Liver (tissue), 8 donors: ENCODE measurements at regions not wholly inside any gene's neighbourhood (a gene's known extent, or its start where the extent isn't known, plus 50 kb on each side); places are given as distances from the start of the nearest gene placed in this dataset.

Experiments used
- DNase-seq: peaks from one replicate; pipeline ENCODE4 v3.0.0-alpha.2; 2017; ENCODE audit warnings: low spot score
- H3K27ac ChIP-seq, 2 donors: one replicate each; pipeline ENCODE4 v1.7.0; 2013; ENCODE audit warnings: inconsistent platforms in 2 of 2, low read length in 2 of 2, control low read depth in 1 of 2, low read depth in 1 of 2, mild to moderate bottlenecking in 1 of 2
- H3K27me3 ChIP-seq, 4 donors: one replicate each; pipeline versions ENCODE4 v1.6.1 to v1.7.0; 2013; ENCODE audit warnings: low read length in 3 of 4, inconsistent platforms in 1 of 4, mild to moderate bottlenecking in 1 of 4, moderate library complexity in 1 of 4; ENCODE audit not compliant: control insufficient read depth in 4 of 4, insufficient read depth in 4 of 4
- H3K36me3 ChIP-seq, 4 donors: one replicate each; pipeline versions ENCODE4 v1.6.1 to v1.7.0; 2013; ENCODE audit warnings: low read length in 3 of 4, mild to moderate bottlenecking in 3 of 4, low read depth in 1 of 4, moderate library complexity in 1 of 4; ENCODE audit not compliant: control insufficient read depth in 4 of 4, insufficient read depth in 3 of 4
- H3K4me1 ChIP-seq, 4 donors: one replicate each; pipeline versions ENCODE4 v1.6.1 to v1.7.0; 2013; ENCODE audit warnings: low read length in 3 of 4, mild to moderate bottlenecking in 3 of 4, moderate library complexity in 1 of 4; ENCODE audit not compliant: control insufficient read depth in 4 of 4, insufficient read depth in 4 of 4
- H3K4me3 ChIP-seq, 3 donors: one replicate each; pipeline versions ENCODE4 v1.6.1 to v1.7.0; 2013; ENCODE audit warnings: low read length in 3 of 3, control low read depth in 1 of 3, low read depth in 1 of 3, mild to moderate bottlenecking in 1 of 3
- H3K9ac ChIP-seq, 2 donors: one replicate each; pipeline ENCODE4 v1.7.0; 2013; ENCODE audit warnings: low read length in 2 of 2, mild to moderate bottlenecking in 2 of 2, moderate library complexity in 2 of 2, control low read depth in 1 of 2, low read depth in 1 of 2
- H3K9me3 ChIP-seq, 4 donors: one replicate each; pipeline versions ENCODE4 v1.6.1 to v1.7.0; 2013; ENCODE audit warnings: low read length in 3 of 4; ENCODE audit not compliant: control insufficient read depth in 4 of 4
- ATF3 ChIP-seq: IDR thresholded peaks from 2 replicates; pipeline ENCODE4 v1.6.1; 2016; ENCODE audit warnings: antibody characterized with exemption
- CTCF ChIP-seq: fragments of 150-350 bp; IDR thresholded peaks from 2 replicates; pipeline ENCODE4 v1.5.1; 2017; ENCODE audit warnings: improper control_type of control experiment, low read depth, low read length; ENCODE audit not compliant: missing input control
- EGR1 ChIP-seq, 2 donors: IDR thresholded peaks; 2 replicates each; pipeline ENCODE4 v1.6.1; 2016 to 2018; ENCODE audit warnings: antibody characterized with exemption in 2 of 2, low read depth in 2 of 2
- FOXA1 ChIP-seq: IDR thresholded peaks from 2 replicates; pipeline ENCODE4 v1.6.1; 2016; ENCODE audit warnings: antibody characterized with exemption
- FOXA2 ChIP-seq: IDR thresholded peaks from 2 replicates; pipeline ENCODE4 v1.6.1; 2016; ENCODE audit warnings: antibody characterized with exemption
- GABPA ChIP-seq, 2 donors: IDR thresholded peaks in 1 of 2; conservative IDR thresholded peaks in 1 of 2; 2 replicates each; pipeline ENCODE4 v1.6.1; 2016; ENCODE audit warnings: antibody characterized with exemption in 2 of 2, mild to moderate bottlenecking in 1 of 2, moderate library complexity in 1 of 2
- HNF4A ChIP-seq, 2 donors: conservative IDR thresholded peaks; 2 replicates each; pipeline ENCODE4 v1.6.1; 2016; ENCODE audit warnings: antibody characterized with exemption in 2 of 2, mild to moderate bottlenecking in 2 of 2
- HNF4G ChIP-seq: IDR thresholded peaks from 2 replicates; pipeline ENCODE4 v1.6.1; 2016; ENCODE audit warnings: antibody characterized with exemption
- MAX ChIP-seq: IDR thresholded peaks from 2 replicates; pipeline ENCODE4 v1.6.1; 2016; ENCODE audit warnings: antibody characterized with exemption
- NR2F2 ChIP-seq: IDR thresholded peaks from 2 replicates; pipeline ENCODE4 v1.6.1; 2016; ENCODE audit warnings: antibody characterized with exemption
- RAD21 ChIP-seq, 2 donors: IDR thresholded peaks; 2 replicates each; pipeline ENCODE4 v1.6.1; 2016; ENCODE audit warnings: antibody characterized with exemption in 2 of 2, mild to moderate bottlenecking in 2 of 2
- REST ChIP-seq: IDR thresholded peaks from 2 replicates; pipeline ENCODE4 v1.6.1; 2016; ENCODE audit warnings: antibody characterized with exemption, mild to moderate bottlenecking
- RXRA ChIP-seq, 2 donors: IDR thresholded peaks; 2 replicates each; pipeline ENCODE4 v1.6.1; 2017 to 2018; ENCODE audit warnings: antibody characterized with exemption in 2 of 2, mild to moderate bottlenecking in 1 of 2
- SP1 ChIP-seq: IDR thresholded peaks from 2 replicates; pipeline ENCODE4 v1.6.1; 2018; ENCODE audit warnings: antibody characterized with exemption, mild to moderate bottlenecking
- TAF1 ChIP-seq: conservative IDR thresholded peaks from 2 replicates; pipeline ENCODE4 v1.6.1; 2016; ENCODE audit warnings: antibody characterized with exemption, mild to moderate bottlenecking
- YY1 ChIP-seq: IDR thresholded peaks from 2 replicates; pipeline ENCODE4 v1.6.1; 2016; ENCODE audit warnings: antibody characterized with exemption, mild to moderate bottlenecking
- ZBTB33 ChIP-seq: IDR thresholded peaks from 2 replicates; pipeline ENCODE4 v1.6.1; 2016; ENCODE audit warnings: antibody characterized with exemption
- WGBS: extraction: QIAGEN DNeasy Blood & Tissue Kit; methylation state at CpG from one replicate; pipeline ENCODE4 v1.1.7; 2013; 5-methylcytosine and 5-hydroxymethylcytosine counted together
- donor health status: healthy.
- donor health status: healthy.
- donor health status: healthy.
- donor health status: healthy.
- donor health status: healthy.

- Histone ChIP-seq H3K4me1 (no peaks in the 10 kb centered on the region), H3K36me3 (no peaks in the 10 kb centered on the region), H3K9me3 (no peaks in the 10 kb centered on the region), H3K27ac (no peak overlapping the region), H3K27me3 (no peaks in the 10 kb centered on the region), H3K9ac (no peak overlapping the region), H3K4me3 (no peak overlapping the region)
- no peak for TF ChIP-seq RAD21 (IDR thresholded peaks at IDR 0.05)
- no peak for TF ChIP-seq SP1
- TF ChIP-seq HNF4A (conservative IDR thresholded peaks at IDR 0.05), result no peak
- TF ChIP-seq TAF1, result no peak
- TF ChIP-seq ZBTB33, result no peak
- no peak for TF ChIP-seq RXRA (IDR thresholded peaks at IDR 0.05)
- TF ChIP-seq FOXA2, result no peak
- no peak for TF ChIP-seq HNF4G
- no peak for TF ChIP-seq YY1
- no peak for TF ChIP-seq EGR1 (IDR thresholded peaks at IDR 0.05; ENCODE audit: low read depth in 2 of 2)
- TF ChIP-seq CTCF, result no peak
- no peak for DNase-seq
These were observed 1255.6 kb downstream of the NLGN4Y start for GRCh38 chrY:15779891-15780290.

GRCh38 chrY:15800021-15800420 is 1275.7 kb downstream of the NLGN4Y start:
- WGBS, result 65% methylated on average over 3 of the region's 3 CpGs

More at GRCh38 chrY:15800021-15800420, 1275.7 kb downstream of the NLGN4Y start:
- Histone ChIP-seq H3K27me3 (no peaks in the 10 kb centered on the region), H3K9ac (no peak overlapping the region), H3K4me3 (no peak overlapping the region), H3K36me3 (no peaks in the 10 kb centered on the region), H3K27ac (no peak overlapping the region), H3K9me3 (no peaks in the 10 kb centered on the region), H3K4me1 (no peaks in the 10 kb centered on the region)
- no peak for DNase-seq
- no peak for TF ChIP-seq FOXA1
- no peak for TF ChIP-seq REST
- TF ChIP-seq CTCF, result no peak
- TF ChIP-seq GABPA (IDR thresholded peaks at IDR 0.05 in 1 of 2, conservative IDR thresholded peaks at IDR 0.05 in 1 of 2), result no peak
- TF ChIP-seq TAF1, result no peak
- no peak for TF ChIP-seq NR2F2
- no peak for TF ChIP-seq MAX
- TF ChIP-seq FOXA2, result no peak
- TF ChIP-seq YY1, result no peak
- no peak for TF ChIP-seq EGR1 (IDR thresholded peaks at IDR 0.05; ENCODE audit: low read depth in 2 of 2)
- TF ChIP-seq ATF3, result no peak
